A549 (cell line): ENCODE measurements at regions not wholly inside any gene's neighbourhood (a gene's known extent, or its start where the extent isn't known, plus 50 kb on each side); places are given as distances from the start of the nearest gene placed in this dataset.

Experiments
- ATAC-seq, 2 experiments: fragments of 200-7000 bp in 1 of 2; fragments of >200 bp in 1 of 2; cut with Nextera tagmentation in 1 of 2; cut with Tn5 transposase in 1 of 2; 3 replicates each; pipeline versions ENCODE4 v1.8.0 to v1.9.1; 2018 to 2020; ENCODE audit warnings: mild to moderate bottlenecking in 1 of 2, moderate library complexity in 1 of 2
- CTCF ChIA-PET: fragments of 300-600 bp; sonication (Branson Sonifier 250); formaldehyde crosslinking; extraction: SDS; loops from one replicate; lab custom pipeline; 2021; ENCODE audit warnings: antibody characterized with exemption, inconsistent platforms; lab: Yijun Ruan, JAX
- POLR2A ChIA-PET: fragments of 350-600 bp; formaldehyde crosslinking; extraction: SDS; loops from one replicate; lab custom pipeline; 2021; ENCODE audit warnings: antibody characterized with exemption, inconsistent platforms; lab: Yijun Ruan, JAX
- DNase-seq, 2 experiments: peaks; one replicate each; pipeline versions ENCODE4 v3.0.0 to v3.0.0-alpha.2; 2011 to 2016; ENCODE audit warnings: low read depth in 1 of 2, low spot score in 1 of 2
- FAIRE-seq: peaks from 2 replicates; lab custom pipeline; 2011; peaks lifted over from hg19 to GRCh38; lab: Jason Lieb, UNC
- H3K27ac ChIP-seq, 2 experiments: fragments of >200 bp; sonication (Bioruptor Twin); formaldehyde crosslinking; 3 replicates each; pipeline ENCODE4 v1.5.1; 2016 to 2017
- H3K4me1 ChIP-seq: fragments of >200 bp; sonication (Bioruptor Twin); formaldehyde crosslinking; 3 replicates; pipeline ENCODE4 v1.6.1; 2016
- H3K4me2 ChIP-seq: fragments of >200 bp; sonication (Bioruptor Twin); formaldehyde crosslinking; 3 replicates; pipeline ENCODE4 v1.6.1; 2016
- H3K4me3 ChIP-seq: fragments of >200 bp; sonication (Bioruptor Twin); formaldehyde crosslinking; 3 replicates; pipeline ENCODE4 v1.5.1; 2016
- H3K9me3 ChIP-seq: fragments of >200 bp; sonication (Bioruptor Twin); formaldehyde crosslinking; 3 replicates; pipeline ENCODE4 v1.6.1; 2016
- CEBPB ChIP-seq, 2 experiments: fragments of >200 bp in 1 of 2; sonication (Bioruptor Twin) in 1 of 2; formaldehyde crosslinking in 1 of 2; IDR thresholded peaks; 2 replicates each; pipeline ENCODE4 v1.6.1; 2012 to 2016
- CHD2 ChIP-seq: fragments of 150-350 bp; IDR thresholded peaks from 2 replicates; pipeline ENCODE4 v1.6.1; 2014; ENCODE audit warnings: low read length; ENCODE audit not compliant: partially characterized antibody
- CHD4 ChIP-seq: fragments of 200-600 bp; sonication (generic); IDR thresholded peaks from 2 replicates; pipeline ENCODE4 v1.6.1; 2016; ENCODE audit warnings: antibody characterized with exemption, mild to moderate bottlenecking, borderline replicate concordance
- CTCF ChIP-seq: fragments of >200 bp; sonication (Bioruptor Twin); formaldehyde crosslinking; IDR thresholded peaks from 3 replicates; pipeline ENCODE4 v1.5.1; 2016
- E2F6 ChIP-seq: IDR thresholded peaks from 2 replicates; pipeline ENCODE4 v1.6.1; 2012; ENCODE audit warnings: low read depth, borderline replicate concordance
- ESRRA ChIP-seq: fragments of 150-350 bp; IDR thresholded peaks from 2 replicates; pipeline ENCODE4 v1.6.1; 2014; ENCODE audit warnings: mild to moderate bottlenecking, low read length, borderline replicate concordance
- FOXS1 ChIP-seq: fragments of 250-450 bp; sonication (Bioruptor Pico); IDR thresholded peaks from 2 replicates; pipeline ENCODE4 v1.5.0; 2020; ENCODE audit warnings: mild to moderate bottlenecking, moderate library complexity
- GATA3 ChIP-seq: IDR thresholded peaks from 2 replicates; pipeline ENCODE4 v1.6.1; 2012; ENCODE audit warnings: borderline replicate concordance
- HDAC2 ChIP-seq: fragments of 200-600 bp; sonication (generic); IDR thresholded peaks from 2 replicates; pipeline ENCODE4 v1.6.1; 2016
- HEYL ChIP-seq: fragments of 250-450 bp; sonication (Bioruptor Pico); IDR thresholded peaks from 2 replicates; pipeline ENCODE4 v1.8.0; 2021; ENCODE audit warnings: mild to moderate bottlenecking, moderate library complexity
- HMGXB4 ChIP-seq: fragments of 250-450 bp; sonication (Bioruptor Pico); IDR thresholded peaks from 2 replicates; pipeline ENCODE4 v1.5.0; 2021; ENCODE audit warnings: mild to moderate bottlenecking, moderate library complexity, borderline replicate concordance
- HOXA7 ChIP-seq: fragments of 250-450 bp; sonication (Bioruptor Pico); IDR thresholded peaks from 2 replicates; pipeline ENCODE4 v1.5.0; 2020; ENCODE audit warnings: mild to moderate bottlenecking, moderate library complexity
- HOXB5 ChIP-seq: fragments of 250-450 bp; sonication (Bioruptor Pico); IDR thresholded peaks from 2 replicates; pipeline ENCODE4 v1.5.0; 2020; ENCODE audit warnings: mild to moderate bottlenecking, moderate library complexity
- JUNB ChIP-seq: fragments of >200 bp; sonication (Bioruptor Twin); formaldehyde crosslinking; IDR thresholded peaks from 2 replicates; pipeline ENCODE4 v1.6.1; 2016
- PHF8 ChIP-seq: fragments of 200-600 bp; sonication (generic); IDR thresholded peaks from 2 replicates; pipeline ENCODE4 v1.6.1; 2016; ENCODE audit warnings: low read depth, mild to moderate bottlenecking, antibody characterized with exemption, moderate library complexity, borderline replicate concordance
- POLR2A ChIP-seq: IDR thresholded peaks from 2 replicates; pipeline ENCODE4 v1.6.1; 2012; ENCODE audit warnings: mild to moderate bottlenecking, low read length
- RARB ChIP-seq: fragments of 250-450 bp; sonication (Bioruptor Pico); IDR thresholded peaks from 2 replicates; pipeline ENCODE4 v1.8.0; 2021; ENCODE audit warnings: mild to moderate bottlenecking, moderate library complexity
- TFCP2L1 ChIP-seq: fragments of 250-450 bp; sonication (Bioruptor Pico); IDR thresholded peaks from 2 replicates; pipeline ENCODE4 v1.5.0; 2021; ENCODE audit warnings: mild to moderate bottlenecking
- ZFP36 ChIP-seq: fragments of 450-650 bp; IDR thresholded peaks from 2 replicates; pipeline ENCODE4 v1.6.1; 2014; ENCODE audit warnings: borderline replicate concordance; ENCODE audit not compliant: partially characterized antibody
- WGBS: methylation state at CpG from one replicate; pipeline ENCODE4 v1.1.6; 2017; ENCODE audit errors: missing lambda C conversion rate; 5-methylcytosine and 5-hydroxymethylcytosine counted together
- TF ChIP-seq, protein P1 (sequence below): fragments of 150-350 bp; IDR thresholded peaks from 2 replicates; pipeline ENCODE4 v1.6.1; 2014; ENCODE audit warnings: low read depth, mild to moderate bottlenecking, low read length
- TF ChIP-seq, protein P2 (sequence below): IDR thresholded peaks from 2 replicates; pipeline ENCODE4 v1.6.1; 2012
- TF ChIP-seq, protein P3 (sequence below): fragments of 200-600 bp; sonication (generic); IDR thresholded peaks from 2 replicates; pipeline ENCODE4 v1.6.1; 2016; ENCODE audit warnings: antibody characterized with exemption, mild to moderate bottlenecking, moderate library complexity

DNA sequence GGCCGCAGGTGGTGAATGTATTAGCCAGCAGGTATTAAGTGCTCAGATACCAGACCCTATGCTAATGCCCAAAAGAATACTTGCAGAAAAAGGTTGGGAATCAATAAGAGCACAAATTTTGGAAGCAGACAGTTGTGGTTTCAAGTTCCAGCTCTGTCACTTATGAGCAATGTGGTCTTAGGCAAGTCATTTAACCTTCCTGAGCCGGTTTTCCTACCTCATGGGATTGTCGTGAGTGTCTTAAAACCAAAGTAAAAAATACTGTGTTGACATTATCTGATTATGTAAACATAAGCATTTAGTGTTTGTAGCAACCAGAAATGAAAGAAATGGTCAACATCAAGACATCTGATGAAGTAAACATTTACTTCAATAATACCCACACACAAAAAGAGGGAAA, 93.0 kb upstream of the CHST9 start:
- no peak for ATAC-seq
- Histone ChIP-seq H3K9me3 (no peaks in the 10 kb centered on the region), H3K4me3 (no peak overlapping the region), H3K4me1 (no peaks in the 10 kb centered on the region), H3K27ac (no peak overlapping the region), H3K4me2 (no peak overlapping the region)
- ChIA-PET CTCF (no interaction called here), POLR2A (no interaction called here)
- TF ChIP-seq, protein P1, sequence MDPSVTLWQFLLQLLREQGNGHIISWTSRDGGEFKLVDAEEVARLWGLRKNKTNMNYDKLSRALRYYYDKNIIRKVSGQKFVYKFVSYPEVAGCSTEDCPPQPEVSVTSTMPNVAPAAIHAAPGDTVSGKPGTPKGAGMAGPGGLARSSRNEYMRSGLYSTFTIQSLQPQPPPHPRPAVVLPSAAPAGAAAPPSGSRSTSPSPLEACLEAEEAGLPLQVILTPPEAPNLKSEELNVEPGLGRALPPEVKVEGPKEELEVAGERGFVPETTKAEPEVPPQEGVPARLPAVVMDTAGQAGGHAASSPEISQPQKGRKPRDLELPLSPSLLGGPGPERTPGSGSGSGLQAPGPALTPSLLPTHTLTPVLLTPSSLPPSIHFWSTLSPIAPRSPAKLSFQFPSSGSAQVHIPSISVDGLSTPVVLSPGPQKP = no peak
- no peak for TF ChIP-seq JUNB
- TF ChIP-seq GATA3 = no peak
- TF ChIP-seq, protein P2, sequence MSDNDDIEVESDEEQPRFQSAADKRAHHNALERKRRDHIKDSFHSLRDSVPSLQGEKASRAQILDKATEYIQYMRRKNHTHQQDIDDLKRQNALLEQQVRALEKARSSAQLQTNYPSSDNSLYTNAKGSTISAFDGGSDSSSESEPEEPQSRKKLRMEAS = no peak
- DNase-seq = no peak
- FAIRE-seq = no peak
- whole genome bisulfite sequencing = 15% methylated on average over 3 of the region's 3 CpGs

DNA sequence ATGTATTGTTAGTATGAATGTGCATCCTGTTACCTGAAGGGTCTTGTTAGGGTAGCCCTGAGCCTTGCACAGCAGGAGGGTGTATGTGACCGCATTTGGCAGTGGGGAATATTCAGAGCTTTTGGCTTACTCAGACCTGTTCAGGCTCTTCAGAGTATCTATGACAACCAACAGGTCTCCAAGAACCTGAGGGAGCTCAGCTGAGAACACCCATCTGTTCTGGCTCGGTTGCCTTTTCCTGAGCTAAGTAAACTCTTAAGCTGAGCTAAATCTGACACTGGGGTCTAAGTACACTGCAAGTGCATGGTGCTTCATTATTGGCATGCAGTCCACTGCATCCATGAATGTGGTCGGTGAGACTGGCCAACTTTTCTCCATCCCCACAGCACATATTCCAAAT, 92.4 kb upstream of the CHST9 start:
- ATAC-seq = no peak
- no peak overlapping the region for H3K27ac ChIP-seq
- no peak for DNase-seq
- H3K9me3 ChIP-seq = no peaks in the 10 kb centered on the region
- H3K4me3 ChIP-seq = no peak overlapping the region
- 4% methylated on average over 3 of the region's 3 CpGs for WGBS
- no peak for FAIRE-seq
- POLR2A ChIA-PET = no interaction called here
- no peaks in the 10 kb centered on the region for H3K4me1 ChIP-seq
- no peak for TF ChIP-seq HMGXB4 (CRISPR knock-in tag)
- no peak for TF ChIP-seq CHD2
- no peak for TF ChIP-seq CHD4
- TF ChIP-seq HOXA7 (CRISPR knock-in tag) = no peak
- TF ChIP-seq HOXB5 (CRISPR knock-in tag) = no peak
- TF ChIP-seq, protein P2 = no peak
- no peak for TF ChIP-seq CTCF
- no peak for TF ChIP-seq E2F6
- TF ChIP-seq ESRRA = no peak
- no peak for TF ChIP-seq FOXS1 (CRISPR knock-in tag)
- no peak for TF ChIP-seq ZFP36
- TF ChIP-seq CEBPB (IDR thresholded peaks at IDR 0.05) = no peak
- no peak for TF ChIP-seq JUNB
- TF ChIP-seq PHF8 = no peak
- TF ChIP-seq HEYL (CRISPR knock-in tag) = no peak
- no peak for TF ChIP-seq TFCP2L1 (CRISPR knock-in tag)
- TF ChIP-seq, protein P3, sequence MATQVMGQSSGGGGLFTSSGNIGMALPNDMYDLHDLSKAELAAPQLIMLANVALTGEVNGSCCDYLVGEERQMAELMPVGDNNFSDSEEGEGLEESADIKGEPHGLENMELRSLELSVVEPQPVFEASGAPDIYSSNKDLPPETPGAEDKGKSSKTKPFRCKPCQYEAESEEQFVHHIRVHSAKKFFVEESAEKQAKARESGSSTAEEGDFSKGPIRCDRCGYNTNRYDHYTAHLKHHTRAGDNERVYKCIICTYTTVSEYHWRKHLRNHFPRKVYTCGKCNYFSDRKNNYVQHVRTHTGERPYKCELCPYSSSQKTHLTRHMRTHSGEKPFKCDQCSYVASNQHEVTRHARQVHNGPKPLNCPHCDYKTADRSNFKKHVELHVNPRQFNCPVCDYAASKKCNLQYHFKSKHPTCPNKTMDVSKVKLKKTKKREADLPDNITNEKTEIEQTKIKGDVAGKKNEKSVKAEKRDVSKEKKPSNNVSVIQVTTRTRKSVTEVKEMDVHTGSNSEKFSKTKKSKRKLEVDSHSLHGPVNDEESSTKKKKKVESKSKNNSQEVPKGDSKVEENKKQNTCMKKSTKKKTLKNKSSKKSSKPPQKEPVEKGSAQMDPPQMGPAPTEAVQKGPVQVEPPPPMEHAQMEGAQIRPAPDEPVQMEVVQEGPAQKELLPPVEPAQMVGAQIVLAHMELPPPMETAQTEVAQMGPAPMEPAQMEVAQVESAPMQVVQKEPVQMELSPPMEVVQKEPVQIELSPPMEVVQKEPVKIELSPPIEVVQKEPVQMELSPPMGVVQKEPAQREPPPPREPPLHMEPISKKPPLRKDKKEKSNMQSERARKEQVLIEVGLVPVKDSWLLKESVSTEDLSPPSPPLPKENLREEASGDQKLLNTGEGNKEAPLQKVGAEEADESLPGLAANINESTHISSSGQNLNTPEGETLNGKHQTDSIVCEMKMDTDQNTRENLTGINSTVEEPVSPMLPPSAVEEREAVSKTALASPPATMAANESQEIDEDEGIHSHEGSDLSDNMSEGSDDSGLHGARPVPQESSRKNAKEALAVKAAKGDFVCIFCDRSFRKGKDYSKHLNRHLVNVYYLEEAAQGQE = no peak
- no peak for TF ChIP-seq POLR2A
- no peak for TF ChIP-seq RARB (CRISPR knock-in tag)
- TF ChIP-seq HDAC2 = no peak
- TF ChIP-seq, all 56 proteins: peak for 0
- no peak overlapping the region for H3K4me2 ChIP-seq
- CTCF ChIA-PET = no interaction called here
